Endothelial cell of umbilical vein (primary cell): ENCODE measurements at regions not wholly inside any gene's neighbourhood (a gene's known extent, or its start where the extent isn't known, plus 50 kb on each side); places are given as distances from the start of the nearest gene placed in this dataset.

ENCODE experiments used
- BruUV-seq: library from RNA; stranded (reverse); fragments of 400-500 nt; replicated peaks from 2 replicates; lab custom pipeline; 2021; lab: Mats Ljungman, UMichigan
- CTCF ChIA-PET: fragments of 300-600, 350-600 bp; sonication (Branson Sonifier 250); formaldehyde crosslinking; loops from one replicate; lab custom pipeline; 2021; ENCODE audit warnings: antibody characterized with exemption, inconsistent platforms; lab: Charles Lee
- POLR2A ChIA-PET: fragments of 300-600, 350-600 bp; sonication (Branson Sonifier 250); formaldehyde crosslinking; loops from one replicate; lab custom pipeline; 2021; ENCODE audit warnings: antibody characterized with exemption, inconsistent platforms; lab: Charles Lee
- DNase-seq: peaks from one replicate; pipeline ENCODE4 v3.0.0-alpha.2; 2011; ENCODE audit warnings: low read depth, low spot score
- FAIRE-seq: peaks from 2 replicates; lab custom pipeline; 2011; peaks lifted over from hg19 to GRCh38; lab: Jason Lieb, UNC
- H2AFZ ChIP-seq: 2 replicates; pipeline ENCODE4 v1.6.0; 2012; ENCODE audit warnings: low read depth, low read length, control low read depth, inconsistent platforms
- H3K27ac ChIP-seq: 2 replicates; pipeline ENCODE4 v1.5.1; 2011; ENCODE audit warnings: low read depth, mild to moderate bottlenecking, control low read depth, low read length, moderate library complexity; ENCODE audit not compliant: insufficient read depth
- H3K27me3 ChIP-seq, 2 experiments: 2 replicates each; pipeline versions ENCODE4 v1.6.0 to v1.6.1; 2011; ENCODE audit warnings: low read length in 2 of 2, mixed read lengths in 1 of 2; ENCODE audit not compliant: control insufficient read depth in 2 of 2, insufficient read depth in 2 of 2
- H3K36me3 ChIP-seq, 2 experiments: 2 replicates in 1 of 2; 3 replicates in 1 of 2; pipeline ENCODE4 v1.5.1; 2011; ENCODE audit warnings: low read length in 2 of 2, mild to moderate bottlenecking in 1 of 2, moderate library complexity in 1 of 2; ENCODE audit not compliant: control insufficient read depth in 2 of 2, insufficient read depth in 2 of 2; ENCODE audit errors: extremely low read depth in 1 of 2
- H3K4me1 ChIP-seq: 3 replicates; pipeline ENCODE4 v1.5.1; 2011; ENCODE audit warnings: mild to moderate bottlenecking, low read length; ENCODE audit not compliant: control insufficient read depth, insufficient read depth; ENCODE audit errors: extremely low read depth
- H3K4me2 ChIP-seq: 2 replicates; pipeline ENCODE4 v1.6.1; 2011; ENCODE audit warnings: low read length, control low read depth, mixed read lengths; ENCODE audit not compliant: insufficient read depth
- H3K4me3 ChIP-seq, 3 experiments: fragments of 200-600 bp in 1 of 3; sonication (generic), shearing (Covaris generic) in 1 of 3; replicated peaks in 1 of 3; 2 replicates each; pipeline ENCODE4 v1.5.1; 2011 to 2016; ENCODE audit warnings: control low read depth in 3 of 3, low read length in 3 of 3, mild to moderate bottlenecking in 2 of 3, inconsistent platforms in 1 of 3, low read depth in 1 of 3, moderate library complexity in 1 of 3; ENCODE audit not compliant: insufficient read depth in 1 of 3
- H3K79me2 ChIP-seq: 2 replicates; pipeline ENCODE4 v1.6.0; 2012; ENCODE audit warnings: low read length, inconsistent platforms; ENCODE audit not compliant: control insufficient read depth, insufficient read depth
- H3K9ac ChIP-seq: replicated peaks from 2 replicates; pipeline ENCODE3; 2011; ENCODE audit warnings: low read length, control low read depth; ENCODE audit not compliant: insufficient read depth; ENCODE audit errors: extremely low read depth
- H3K9me1 ChIP-seq: replicated peaks from 3 replicates; pipeline ENCODE4 v1.6.0; 2011; ENCODE audit warnings: mild to moderate bottlenecking, low read length; ENCODE audit not compliant: control insufficient read depth, insufficient read depth; ENCODE audit errors: extremely low read depth
- H3K9me3 ChIP-seq: replicated peaks from 2 replicates; pipeline ENCODE4 v1.5.1; 2012; ENCODE audit warnings: low read length, inconsistent platforms; ENCODE audit not compliant: control insufficient read depth, insufficient read depth
- H4K20me1 ChIP-seq: replicated peaks from 2 replicates; pipeline ENCODE3; 2011; ENCODE audit warnings: mild to moderate bottlenecking, low read length; ENCODE audit not compliant: control insufficient read depth, insufficient read depth; ENCODE audit errors: extremely low read depth
- EZH2 ChIP-seq: IDR thresholded peaks from 2 replicates; pipeline ENCODE4 v1.6.1; 2012; ENCODE audit warnings: borderline replicate concordance, low read depth, mild to moderate bottlenecking, moderate library complexity, low read length, inconsistent platforms; ENCODE audit not compliant: severe bottlenecking
- GATA2 ChIP-seq: IDR thresholded peaks from 2 replicates; pipeline ENCODE4 v1.7.0; 2011; ENCODE audit warnings: low read depth, mild to moderate bottlenecking, moderate library complexity, mixed read lengths, low read length; ENCODE audit not compliant: insufficient read length, insufficient read depth
- JUN ChIP-seq: IDR thresholded peaks from 2 replicates; pipeline ENCODE4 v1.6.1; 2011; ENCODE audit warnings: borderline replicate concordance, low read depth; ENCODE audit not compliant: insufficient read length, insufficient read depth
- MYC ChIP-seq: IDR thresholded peaks from one replicate; pipeline ENCODE4 v1.6.1; 2011; ENCODE audit warnings: mild to moderate bottlenecking, low read depth, low read length
- POLR2A ChIP-seq: IDR thresholded peaks from 2 replicates; pipeline ENCODE4 v1.6.1; 2012; ENCODE audit warnings: low read depth, mild to moderate bottlenecking, control low read depth, low read length
- dilution Hi-C: fragments of 300-500 bp; cut with MboI; formaldehyde crosslinking; loops from one replicate; pipeline ENCODE4 v1.15.0; 2019; ENCODE audit warnings: low sequenced_read_pairs; ENCODE audit not compliant: extremely low pct_ligation_motif_present
- intact Hi-C: fragments of 100-400 bp; cut with micrococcal nuclease; formaldehyde crosslinking; loops from one replicate; pipeline ENCODE4 v1.10.0; 2022
- TF ChIP-seq, protein P1 (sequence below), 2 donors: IDR thresholded peaks; 1 replicate in 1 of 2; 2 replicates in 1 of 2; pipeline ENCODE4 v1.5.1; 2011; ENCODE audit warnings: low read length in 2 of 2, mild to moderate bottlenecking in 2 of 2, moderate library complexity in 2 of 2, control low read depth in 1 of 2, inconsistent platforms in 1 of 2, low read depth in 1 of 2; ENCODE audit not compliant: insufficient read depth in 1 of 2; ENCODE audit errors: extremely low read depth in 1 of 2
- TF ChIP-seq, protein P2 (sequence below): IDR thresholded peaks from 2 replicates; pipeline ENCODE4 v1.6.1; 2011; ENCODE audit not compliant: insufficient read depth, insufficient read length

DNA sequence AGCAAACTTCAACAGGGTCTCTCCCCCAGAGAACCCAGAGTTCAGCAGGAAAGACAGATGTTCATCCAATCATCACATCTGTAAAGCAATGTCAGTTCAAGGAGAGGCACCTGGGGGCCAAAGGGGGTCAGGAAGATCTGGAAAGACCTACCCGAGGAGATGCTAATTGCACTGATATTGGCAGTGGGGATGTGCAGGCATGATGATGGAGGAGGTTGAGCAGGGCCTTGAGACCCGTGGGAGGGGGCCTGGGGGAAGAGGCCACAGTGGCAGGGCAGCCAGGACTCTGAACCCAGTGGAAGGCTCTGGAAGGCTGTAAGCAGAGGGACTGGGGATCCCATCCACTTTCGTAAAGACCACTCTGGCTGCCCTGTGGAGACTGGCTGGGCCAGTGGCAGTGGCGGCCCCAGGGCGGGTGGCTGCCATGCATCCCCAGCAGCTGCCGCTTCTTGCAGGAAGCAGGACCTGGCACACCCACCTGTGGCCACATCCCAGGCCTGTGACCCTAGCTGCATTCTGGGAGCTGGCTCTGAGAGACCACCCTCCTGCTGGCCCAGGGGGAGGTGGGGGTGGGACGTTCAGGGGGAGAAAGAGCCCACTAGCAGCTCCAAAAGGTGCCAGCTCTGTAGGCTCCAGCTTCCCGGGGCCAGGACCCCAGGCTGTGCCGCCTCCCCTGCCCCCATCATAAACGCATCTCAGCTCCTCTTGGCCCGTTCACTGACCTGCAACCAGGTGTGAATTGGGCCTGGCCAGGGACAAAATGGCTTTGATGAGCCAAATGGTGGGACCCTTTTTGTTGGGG lies 59.9 kb upstream of the FGF3 start:
- DNase-seq, result no peak
- Histone ChIP-seq H3K36me3 (no peaks in the 10 kb centered on the region), H3K4me3 (no peak overlapping the region), H2AFZ (no peak overlapping the region), H3K4me2 (no peak overlapping the region), H4K20me1 (no peaks in the 10 kb centered on the region), H3K9ac (no peak overlapping the region), H3K79me2 (no peaks in the 10 kb centered on the region), H3K4me1 (no peaks in the 10 kb centered on the region), H3K27ac (no peak overlapping the region), H3K27me3 (peaks cover 0 to 2% of the 10 kb centered on the region in 2 experiments), H3K9me1 (no peaks in the 10 kb centered on the region), H3K9me3 (no peaks in the 10 kb centered on the region)
- TF ChIP-seq POLR2A (no peak), GATA2 (no peak), MYC (no peak), EZH2 (no peak), JUN (no peak)
- TF ChIP-seq, protein P1, sequence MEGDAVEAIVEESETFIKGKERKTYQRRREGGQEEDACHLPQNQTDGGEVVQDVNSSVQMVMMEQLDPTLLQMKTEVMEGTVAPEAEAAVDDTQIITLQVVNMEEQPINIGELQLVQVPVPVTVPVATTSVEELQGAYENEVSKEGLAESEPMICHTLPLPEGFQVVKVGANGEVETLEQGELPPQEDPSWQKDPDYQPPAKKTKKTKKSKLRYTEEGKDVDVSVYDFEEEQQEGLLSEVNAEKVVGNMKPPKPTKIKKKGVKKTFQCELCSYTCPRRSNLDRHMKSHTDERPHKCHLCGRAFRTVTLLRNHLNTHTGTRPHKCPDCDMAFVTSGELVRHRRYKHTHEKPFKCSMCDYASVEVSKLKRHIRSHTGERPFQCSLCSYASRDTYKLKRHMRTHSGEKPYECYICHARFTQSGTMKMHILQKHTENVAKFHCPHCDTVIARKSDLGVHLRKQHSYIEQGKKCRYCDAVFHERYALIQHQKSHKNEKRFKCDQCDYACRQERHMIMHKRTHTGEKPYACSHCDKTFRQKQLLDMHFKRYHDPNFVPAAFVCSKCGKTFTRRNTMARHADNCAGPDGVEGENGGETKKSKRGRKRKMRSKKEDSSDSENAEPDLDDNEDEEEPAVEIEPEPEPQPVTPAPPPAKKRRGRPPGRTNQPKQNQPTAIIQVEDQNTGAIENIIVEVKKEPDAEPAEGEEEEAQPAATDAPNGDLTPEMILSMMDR (IDR thresholded peaks at IDR 0.05; ENCODE audit: extremely low read depth in 1 of 2, insufficient read depth in 1 of 2, low read depth in 1 of 2, low read length in 2 of 2), result no peak
- TF ChIP-seq, protein P2, sequence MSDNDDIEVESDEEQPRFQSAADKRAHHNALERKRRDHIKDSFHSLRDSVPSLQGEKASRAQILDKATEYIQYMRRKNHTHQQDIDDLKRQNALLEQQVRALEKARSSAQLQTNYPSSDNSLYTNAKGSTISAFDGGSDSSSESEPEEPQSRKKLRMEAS, result no peak
- intact Hi-C loops (no loop called here), dilution Hi-C loops (no loop called here)
- no TSS peak for BruUV-seq
- CTCF ChIA-PET, result interaction anchor here (0.6 to 2.0 kb wide), 2 partner anchors 10 to 161 kb away, joined by 3 to 8 read pairs; no protein-coding TSS in a partner anchor
- FAIRE-seq, result no peak
- POLR2A ChIA-PET, result no interaction called here
